ENCODE measurements at regions not wholly inside any gene's neighbourhood (a gene's known extent, or its start where the extent isn't known, plus 50 kb on each side); places are given as distances from the start of the nearest gene placed in this dataset.

DNA sequence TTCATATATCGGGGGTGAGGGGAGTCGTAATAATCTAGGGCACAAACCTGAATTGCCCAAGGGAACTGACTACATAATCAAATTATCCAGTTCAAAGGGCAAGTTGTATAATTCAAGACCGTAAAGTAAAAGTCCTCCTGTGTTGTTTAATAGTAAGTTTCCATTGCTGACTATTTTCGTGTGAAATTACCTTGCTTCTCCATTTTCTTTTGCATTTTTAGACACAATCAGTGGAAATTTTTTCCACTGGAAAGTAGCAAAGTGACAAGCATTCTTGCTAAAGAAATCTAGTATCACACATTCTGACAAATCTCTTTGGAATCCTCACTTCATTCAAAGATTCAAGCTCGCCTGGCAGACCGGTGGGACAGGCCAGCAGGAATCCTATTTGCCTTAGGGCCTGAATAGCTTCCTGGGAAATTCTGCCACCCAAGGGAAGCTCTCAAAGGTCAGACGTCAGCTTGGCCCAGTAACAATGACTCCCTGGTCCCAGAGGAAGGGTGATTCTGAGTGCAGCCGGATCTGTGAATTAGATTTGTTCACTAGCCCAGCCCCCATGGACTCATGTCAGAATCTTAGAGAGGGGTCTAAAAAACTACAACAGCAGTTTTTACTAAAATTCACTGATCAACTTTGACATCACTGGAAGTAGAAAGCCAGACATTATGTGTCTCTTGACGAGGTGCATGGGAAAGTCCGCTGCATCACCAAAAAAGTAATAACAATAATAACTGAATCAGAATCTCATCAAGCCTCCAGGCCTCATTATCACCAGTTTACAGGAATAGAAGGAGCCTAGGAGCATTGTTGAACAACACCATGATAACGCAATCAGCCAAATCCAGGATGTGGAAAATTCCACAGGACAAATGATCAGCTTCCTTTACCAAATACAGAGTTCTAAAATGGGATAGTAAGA, 161.0 kb downstream of the SKIDA1 start:
- TF ChIP-seq SIN3A (conservative IDR thresholded peaks at IDR 0.05 in 1 of 2, IDR thresholded peaks at IDR 0.05 in 1 of 2; ENCODE audit: low read depth in 1 of 2, low read length in 2 of 2), result no peak
- TF ChIP-seq CTCF (IDR thresholded peaks at IDR 0.05; ENCODE audit: control extremely low read depth in 1 of 3, insufficient read depth in 1 of 3, low read depth in 1 of 3, low read length in 3 of 3), result no peak
- no peak for TF ChIP-seq EP300 (IDR thresholded peaks at IDR 0.05; ENCODE audit: borderline replicate concordance in 1 of 2, low read depth in 2 of 2, low read length in 2 of 2)
- TF ChIP-seq POLR2A (IDR thresholded peaks at IDR 0.05; ENCODE audit: control extremely low read depth in 1 of 2, low read depth in 2 of 2, low read length in 2 of 2), result no peak
- no peak for TF ChIP-seq NANOG (IDR thresholded peaks at IDR 0.05; ENCODE audit: insufficient read depth, low read depth, low read length, poor library complexity, severe bottlenecking)
- no peak for TF ChIP-seq POLR2AphosphoS5 (IDR thresholded peaks at IDR 0.05; ENCODE audit: low read depth, low read length)
- no peak for TF ChIP-seq ASH2L (IDR thresholded peaks at IDR 0.05; ENCODE audit: low read length)
- TF ChIP-seq CEBPB (IDR thresholded peaks at IDR 0.05; ENCODE audit: low read depth, low read length), result no peak
